ENCODE measurements at regions not wholly inside any gene's neighbourhood (a gene's known extent, or its start where the extent isn't known, plus 50 kb on each side); places are given as distances from the start of the nearest gene placed in this dataset.
"Not testable (repeated sequence)": the region's sequence is repeated elsewhere in the genome, so short reads cannot be mapped to it uniquely, and the experiment has no call there.

DNA sequence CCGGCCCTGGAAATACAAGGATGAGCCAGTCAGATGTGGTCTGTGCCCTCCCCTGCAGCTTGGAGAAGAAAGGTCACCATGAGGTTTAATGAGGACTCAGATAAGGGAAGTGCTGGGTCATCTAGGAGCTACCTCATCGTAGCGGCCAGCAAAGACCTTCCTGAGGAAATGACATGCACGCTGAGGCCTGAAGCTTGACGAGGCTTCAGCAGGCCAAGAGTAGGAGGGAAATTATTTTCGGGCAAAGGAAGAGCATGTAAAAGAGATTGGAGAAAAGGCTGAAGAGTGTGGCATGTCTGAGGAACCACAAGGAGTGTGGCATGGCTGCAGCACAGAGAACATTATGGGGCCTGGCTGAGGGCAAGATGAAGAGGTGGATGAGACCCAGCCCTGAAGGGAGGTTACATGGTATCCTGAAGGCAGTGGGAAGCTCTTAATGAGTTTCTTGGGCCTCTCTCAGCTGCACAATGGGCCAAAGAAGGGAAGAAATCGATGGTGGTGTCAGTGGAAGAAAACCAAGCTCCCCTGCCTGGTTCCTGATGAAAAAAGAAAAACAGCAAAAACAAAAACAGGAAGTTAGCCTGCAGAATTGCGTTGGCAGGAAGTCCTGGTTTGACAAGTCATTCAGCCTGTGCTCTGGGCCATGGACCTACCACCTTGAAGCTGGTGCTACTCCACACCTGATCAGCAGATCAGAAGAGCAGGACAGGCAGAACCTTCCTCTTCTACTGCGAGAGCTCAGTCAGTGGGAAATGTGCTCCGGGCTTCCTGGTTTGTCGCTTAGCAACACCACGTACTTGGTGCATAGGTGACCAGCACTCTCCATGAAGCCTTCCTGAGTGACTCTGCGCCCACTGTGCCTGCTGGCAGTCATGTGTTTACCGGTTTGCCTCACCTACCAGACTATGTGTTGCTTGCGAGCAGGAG, 134.5 kb upstream of the KLF3 start:
- H3K27ac Mint-ChIP-seq: peak overlapping the region; percentile 53 to 85
- peak in 1 of 2 donors; percentile 23 for DNase-seq (ENCODE audit: low spot score in 2 of 2)
- ATAC-seq: peak; percentile 96

DNA sequence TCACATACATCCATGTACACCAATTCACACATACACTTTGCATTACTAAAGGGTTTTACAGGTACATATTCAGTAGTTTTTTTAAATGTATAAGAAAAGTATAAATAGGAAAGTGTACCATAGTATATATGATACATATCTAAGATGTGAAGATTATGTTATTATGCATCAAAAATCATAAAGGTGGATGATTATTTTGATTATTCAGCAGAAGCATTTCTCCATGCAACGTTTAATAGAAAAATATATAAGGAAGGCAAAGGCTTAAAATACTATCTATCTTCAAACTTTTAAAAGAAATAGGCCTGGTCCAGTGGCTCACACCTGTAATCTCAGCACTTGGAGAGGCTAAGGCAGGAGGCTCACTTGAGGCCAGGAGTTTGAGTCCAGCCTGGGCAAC, 133.5 kb upstream of the KLF3 start:
- Mint-ChIP-seq H3K27ac (no peak overlapping the region), H3K36me3 (peaks cover 6 to 14% of the 10 kb centered on the region in 2 donors), H3K9me3 (peaks cover 8 to 9% of the 10 kb centered on the region in 2 donors)
- ATAC-seq (no peak), DNase-seq (ENCODE audit: low spot score in 2 of 2) (no peak)

More for the DNA sequence above, 134.5 kb upstream of the KLF3 start:
- peaks cover 8 to 9% of the 10 kb centered on the region in 2 donors for H3K9me3 Mint-ChIP-seq
- H3K36me3 Mint-ChIP-seq: peaks cover 6 to 15% of the 10 kb centered on the region in 2 donors

DNA sequence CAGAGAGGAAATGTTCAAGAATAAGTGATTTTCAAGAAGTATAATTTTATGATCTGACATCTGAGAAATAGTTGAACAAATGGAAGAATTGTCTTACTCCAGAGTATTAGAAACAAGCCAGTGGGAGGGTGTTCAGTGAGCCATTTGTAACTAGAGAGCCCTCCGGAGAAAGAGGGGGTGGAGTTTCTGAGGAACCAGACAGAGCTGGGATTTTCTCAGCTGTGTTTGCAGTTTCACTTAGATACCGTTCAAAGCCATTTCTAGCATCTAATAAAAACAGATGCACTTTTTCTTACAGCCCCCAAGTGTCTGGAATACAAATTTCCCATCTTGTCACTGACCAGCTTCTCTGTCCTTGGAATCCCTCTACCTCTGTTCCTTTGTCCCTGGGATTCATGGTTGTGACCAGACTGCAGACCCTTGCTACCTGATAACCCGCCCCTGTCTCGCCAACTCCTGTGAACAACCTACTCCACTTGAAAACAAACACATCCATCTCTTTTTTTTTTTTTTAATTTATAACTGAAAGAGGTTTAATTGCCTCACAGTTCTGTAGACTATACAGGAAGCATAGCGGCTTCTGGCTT, 132.8 kb upstream of the KLF3 start:
- Mint-ChIP-seq H3K27ac (peak overlapping the region in 1 of 2 donors; percentile 18), H3K9me3 (peaks cover 8% of the 10 kb centered on the region in 2 donors), H3K36me3 (peaks cover 6 to 9% of the 10 kb centered on the region in 2 donors)
- ATAC-seq: no peak
- no peak for DNase-seq (ENCODE audit: low spot score in 2 of 2)

DNA sequence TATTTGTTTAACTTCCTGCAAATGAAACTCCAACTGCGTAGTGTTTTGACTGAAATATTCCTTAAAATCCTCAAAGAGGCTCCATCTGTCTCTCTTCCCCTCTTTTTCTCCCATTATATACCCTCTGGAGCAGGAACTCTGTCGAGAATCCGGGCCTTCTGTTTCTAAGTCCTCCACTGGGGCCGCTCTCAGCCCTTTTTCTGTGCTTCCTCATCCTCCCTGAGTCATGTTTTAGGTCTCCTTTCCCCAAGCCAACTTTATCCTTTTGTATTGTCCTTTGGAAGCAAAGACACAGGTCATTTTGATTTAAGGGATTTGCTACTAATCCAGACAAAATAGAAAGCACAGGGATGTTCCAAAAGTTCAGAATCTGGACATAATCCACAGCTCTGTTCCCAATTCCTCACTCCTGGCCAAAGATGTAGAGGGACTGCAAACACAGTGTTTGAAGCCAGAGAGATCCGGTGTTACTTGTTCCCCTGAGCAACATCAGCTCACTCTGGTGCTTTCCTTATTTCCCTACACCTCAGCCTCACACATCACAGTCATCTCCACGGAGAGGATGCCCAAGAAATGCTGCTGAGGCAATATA, 131.0 kb upstream of the KLF3 start:
- ATAC-seq: no peak
- DNase-seq (ENCODE audit: low spot score in 2 of 2): no peak
- H3K9me3 Mint-ChIP-seq: peaks cover 4% of the 10 kb centered on the region in 2 donors
- no peak overlapping the region for H3K27ac Mint-ChIP-seq
- peaks cover 0 to 6% of the 10 kb centered on the region in 2 donors for H3K36me3 Mint-ChIP-seq

DNA sequence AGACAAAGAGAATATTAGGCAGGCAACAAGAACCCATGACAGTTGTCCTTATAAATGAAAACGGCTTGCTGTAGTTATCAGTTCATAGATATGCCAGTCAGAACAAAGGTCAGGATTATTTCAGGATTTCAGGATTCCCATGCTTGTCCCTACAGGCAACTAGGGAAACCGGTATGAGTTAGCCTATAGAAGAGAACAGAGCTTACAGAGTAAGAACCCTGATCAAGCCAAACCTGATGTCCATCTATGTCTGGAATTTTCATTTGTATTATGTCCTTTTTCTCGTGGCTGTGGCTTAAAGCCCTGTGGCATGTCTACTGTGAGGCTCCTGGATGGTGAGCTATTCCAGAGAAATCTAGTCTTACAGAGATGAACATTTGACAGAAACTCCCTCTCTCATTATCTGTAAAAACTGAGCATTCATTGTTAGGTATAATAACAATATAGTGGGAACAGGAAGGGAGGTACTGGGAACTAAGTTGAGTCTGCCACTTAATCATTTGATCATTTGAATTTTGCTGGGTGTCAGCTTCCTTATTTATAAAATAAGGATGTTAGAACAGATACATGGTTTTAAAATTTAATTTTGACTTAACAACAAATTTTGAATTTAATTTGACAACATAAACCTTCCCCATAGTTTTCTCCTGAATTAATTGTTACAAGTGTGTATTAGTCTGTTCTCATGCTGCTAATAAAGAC, 129.5 kb upstream of the KLF3 start:
- no peak for DNase-seq (ENCODE audit: low spot score in 2 of 2)
- Mint-ChIP-seq H3K9me3 (no peaks in the 10 kb centered on the region), H3K36me3 (no peaks in the 10 kb centered on the region), H3K27ac (no peak overlapping the region)
- ATAC-seq: no peak

DNA sequence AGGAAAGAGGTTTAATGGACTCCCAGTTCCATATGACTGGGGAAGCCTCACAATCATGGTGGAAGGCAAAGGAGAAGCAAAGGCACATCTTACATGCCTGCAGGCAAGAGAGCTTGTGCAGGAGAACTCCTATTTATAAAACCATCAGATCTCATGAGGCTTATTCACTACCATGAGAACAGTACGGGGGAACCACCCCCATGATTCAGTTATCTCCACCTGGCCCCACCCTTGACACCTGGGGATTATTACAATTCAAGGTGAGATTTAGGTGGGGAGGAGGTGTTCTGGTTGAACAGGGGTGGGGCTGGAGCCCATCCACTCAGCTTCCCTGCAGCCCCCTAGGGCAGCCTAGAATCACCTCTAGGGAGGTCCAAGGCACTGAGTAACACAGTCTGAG, 128.9 kb upstream of the KLF3 start:
- H3K27ac Mint-ChIP-seq; ATAC-seq; H3K36me3 Mint-ChIP-seq; H3K9me3 Mint-ChIP-seq; DNase-seq (ENCODE audit: low spot score in 2 of 2): not testable (repeated sequence)

DNA sequence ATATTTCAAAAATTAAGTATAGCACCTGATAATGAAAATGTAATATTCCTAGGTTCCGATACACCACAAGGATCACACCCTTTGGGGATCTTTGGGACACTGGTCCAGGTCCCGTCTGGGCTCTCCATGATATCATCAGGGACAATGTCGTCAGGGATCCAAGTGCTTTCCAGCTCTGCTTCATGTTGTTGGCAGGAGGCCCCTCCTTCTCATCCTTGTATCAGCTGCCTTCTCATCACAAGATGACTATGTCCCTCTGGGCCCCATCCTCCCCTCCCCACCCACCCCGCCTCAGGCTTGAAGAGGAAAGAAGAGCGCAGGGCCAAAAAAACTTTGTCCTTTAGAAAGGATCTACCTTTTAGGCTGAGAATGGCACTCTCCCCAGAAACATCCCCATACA, 128.3 kb upstream of the KLF3 start:
- DNase-seq (ENCODE audit: low spot score in 2 of 2) (no peak), ATAC-seq (no peak)
- Mint-ChIP-seq H3K36me3 (no peaks in the 10 kb centered on the region), H3K9me3 (no peaks in the 10 kb centered on the region), H3K27ac (no peak overlapping the region)

DNA sequence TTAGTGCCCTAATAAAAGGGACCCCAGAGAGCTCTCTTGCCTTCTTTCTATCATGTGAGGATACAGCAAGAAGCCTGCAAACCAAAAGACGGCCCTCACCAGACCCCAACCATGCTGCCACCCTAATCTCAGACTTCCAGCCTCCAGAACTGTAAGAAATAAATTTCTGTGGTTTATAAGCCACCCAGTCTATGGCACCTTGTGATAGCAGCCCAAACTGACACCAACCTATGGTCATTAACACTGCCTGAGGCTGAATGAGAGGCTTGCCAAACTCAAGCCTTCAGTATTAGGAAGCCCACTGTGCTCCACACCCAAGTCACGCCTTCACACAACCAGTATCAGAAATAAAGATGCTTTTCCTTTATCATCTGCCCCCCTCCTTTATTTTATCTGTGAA, 127.3 kb upstream of the KLF3 start:
- H3K36me3 Mint-ChIP-seq: no peaks in the 10 kb centered on the region
- DNase-seq (ENCODE audit: low spot score in 2 of 2) (no peak), ATAC-seq (no peak)
- no peaks in the 10 kb centered on the region for H3K9me3 Mint-ChIP-seq
- no peak overlapping the region for H3K27ac Mint-ChIP-seq

DNA sequence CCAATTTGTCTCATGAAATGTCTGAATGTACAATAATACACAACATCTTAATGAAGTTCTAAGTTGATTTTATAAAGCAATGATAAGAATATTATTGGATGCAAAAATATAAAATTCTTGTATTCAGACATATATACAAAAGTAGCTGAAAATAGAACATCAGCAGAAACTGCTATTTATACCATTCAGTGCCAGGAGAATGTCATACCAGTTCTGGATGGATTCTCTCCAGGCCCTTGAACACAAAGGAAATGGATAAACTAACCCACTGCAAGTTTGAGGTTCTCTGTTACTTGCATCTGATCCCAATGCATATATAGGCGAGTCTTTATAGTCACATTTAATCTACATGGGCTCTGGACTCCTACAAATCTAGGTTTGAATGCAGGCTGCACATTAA, 126.3 kb upstream of the KLF3 start:
- ATAC-seq (no peak), DNase-seq (ENCODE audit: low spot score in 2 of 2) (no peak)
- H3K9me3 Mint-ChIP-seq: no peaks in the 10 kb centered on the region
- H3K36me3 Mint-ChIP-seq: no peaks in the 10 kb centered on the region
- H3K27ac Mint-ChIP-seq: no peak overlapping the region

DNA sequence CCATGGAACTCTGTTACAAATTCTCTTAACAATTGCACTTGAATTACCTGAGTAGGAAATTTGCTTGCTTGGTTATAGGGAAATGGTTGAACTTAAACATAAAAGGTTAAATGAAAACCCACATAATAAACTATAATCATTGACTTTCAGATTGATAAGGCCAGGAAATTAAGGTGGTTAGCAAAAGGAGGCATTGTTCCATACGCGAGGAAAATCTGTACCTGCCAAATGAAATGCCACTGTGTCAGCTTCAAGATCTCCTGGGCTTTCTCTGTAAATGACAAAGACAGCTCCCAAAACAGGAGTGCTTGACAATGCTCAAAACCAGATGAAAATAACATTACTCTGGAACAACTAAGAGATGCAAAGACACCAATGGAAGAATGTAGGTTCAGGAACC, 125.5 kb upstream of the KLF3 start:
- H3K9me3 Mint-ChIP-seq: no peaks in the 10 kb centered on the region
- H3K36me3 Mint-ChIP-seq: no peaks in the 10 kb centered on the region
- DNase-seq (ENCODE audit: low spot score in 2 of 2): no peak
- H3K27ac Mint-ChIP-seq: no peak overlapping the region
- ATAC-seq: no peak

DNA sequence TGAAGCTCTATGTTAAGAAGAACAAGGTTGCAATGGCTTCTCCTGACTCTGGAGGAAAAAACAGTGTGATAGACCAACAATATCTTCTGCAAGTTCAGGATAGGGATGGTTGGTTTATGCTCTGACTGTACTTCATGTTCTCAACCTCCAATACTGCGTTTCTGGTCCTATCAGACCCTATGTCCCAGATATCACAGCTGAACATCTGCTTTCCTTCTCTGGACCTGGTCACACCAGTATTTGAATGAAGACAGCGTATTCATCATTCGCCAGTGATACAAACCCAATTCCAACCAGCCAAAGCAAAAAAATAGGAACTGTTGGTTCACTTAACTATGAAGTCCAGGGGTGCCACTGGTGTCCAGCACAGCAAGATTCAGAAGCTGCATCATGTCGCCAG, 124.5 kb upstream of the KLF3 start:
- Mint-ChIP-seq H3K9me3 (no peaks in the 10 kb centered on the region), H3K27ac (no peak overlapping the region), H3K36me3 (no peaks in the 10 kb centered on the region)
- ATAC-seq: no peak
- DNase-seq (ENCODE audit: low spot score in 2 of 2): no peak

DNA sequence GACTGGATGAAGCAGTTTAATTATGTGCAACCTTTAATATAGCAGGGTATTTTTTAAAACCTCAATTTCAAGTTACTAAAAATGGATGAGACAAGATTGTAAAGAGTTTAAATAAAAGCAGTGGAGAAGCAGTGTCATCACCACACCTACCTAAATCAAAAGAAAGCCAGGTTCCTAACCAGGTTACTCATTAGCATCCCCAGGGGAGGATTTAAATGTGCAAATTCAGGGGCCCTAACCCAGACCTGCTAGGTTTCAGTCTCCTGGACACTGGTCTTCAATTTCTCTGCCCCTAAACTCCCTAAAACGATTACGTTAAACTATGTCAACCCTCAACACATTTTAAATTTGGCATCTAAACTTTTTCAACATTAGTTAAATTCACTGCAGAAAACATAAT, 116.9 kb upstream of the KLF3 start:
- H3K27ac Mint-ChIP-seq: no peak overlapping the region
- ATAC-seq (no peak), DNase-seq (ENCODE audit: low spot score in 2 of 2) (no peak)
- H3K36me3 Mint-ChIP-seq: peaks cover 0 to 6% of the 10 kb centered on the region in 2 donors
- H3K9me3 Mint-ChIP-seq: no peaks in the 10 kb centered on the region

DNA sequence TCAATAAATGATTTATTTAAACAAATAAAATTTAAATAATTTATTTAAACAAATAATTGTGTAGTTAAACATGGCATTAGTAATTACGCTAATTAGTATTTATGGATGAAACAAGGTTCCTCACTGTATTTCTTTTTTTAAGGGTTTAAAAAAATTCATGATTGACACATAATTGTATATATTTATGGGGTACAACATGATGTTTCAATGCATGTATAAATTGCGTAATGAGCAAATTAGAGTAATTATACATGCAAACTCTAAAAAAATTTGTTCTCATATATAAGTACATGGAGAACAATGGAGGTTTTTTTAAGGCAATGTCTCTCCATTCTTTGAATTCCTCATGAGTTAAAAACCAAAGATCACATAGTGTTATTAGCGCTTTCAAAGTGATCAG, 115.7 kb upstream of the KLF3 start:
- no peak for DNase-seq (ENCODE audit: low spot score in 2 of 2)
- no peak overlapping the region for H3K27ac Mint-ChIP-seq
- ATAC-seq: no peak
- H3K36me3 Mint-ChIP-seq: peaks cover 0 to 6% of the 10 kb centered on the region in 2 donors
- H3K9me3 Mint-ChIP-seq: no peaks in the 10 kb centered on the region

DNA sequence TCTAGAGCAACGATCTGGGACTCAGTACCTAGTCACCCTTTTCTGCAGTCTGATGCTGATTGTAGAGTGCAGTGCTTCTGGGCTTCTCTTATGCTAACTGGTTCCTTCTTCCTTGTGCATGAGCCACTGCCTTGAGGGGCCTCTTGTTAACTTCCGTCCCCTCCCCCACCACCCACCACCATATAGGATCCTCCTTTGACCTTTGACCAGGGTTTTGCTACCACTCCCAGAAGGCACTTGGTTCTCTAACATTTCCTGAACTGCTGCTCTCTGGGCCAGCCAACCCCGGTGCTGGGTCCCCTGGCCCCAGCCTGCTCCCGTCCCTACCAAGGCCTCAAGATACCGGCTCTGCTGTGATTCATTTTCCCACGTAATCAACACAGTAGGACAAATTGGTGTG, 104.6 kb upstream of the KLF3 start:
- H3K9me3 Mint-ChIP-seq: peaks cover 5 to 13% of the 10 kb centered on the region in 2 donors
- H3K36me3 Mint-ChIP-seq: peaks cover 0 to 10% of the 10 kb centered on the region in 2 donors
- DNase-seq (ENCODE audit: low spot score in 2 of 2): no peak
- H3K27ac Mint-ChIP-seq: no peak overlapping the region
- ATAC-seq: no peak

DNA sequence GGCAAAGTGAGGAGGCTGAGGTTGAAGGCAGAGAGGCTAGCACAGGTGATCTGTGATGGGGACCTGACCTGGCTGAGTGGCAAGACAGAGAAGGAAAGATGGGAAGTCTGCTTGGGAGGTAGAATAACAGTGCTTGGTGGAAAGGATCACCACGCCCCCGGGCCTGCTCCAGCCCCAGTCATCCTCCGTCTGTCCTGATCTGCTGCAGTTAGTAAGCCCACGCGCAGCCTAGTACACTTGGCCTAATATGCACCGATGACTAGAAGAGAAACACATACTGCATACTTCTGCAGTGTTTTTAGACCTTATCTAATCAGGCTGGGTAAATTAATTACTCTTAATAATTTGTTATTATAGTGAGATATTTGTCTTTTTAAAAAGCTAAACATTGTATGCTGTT, 103.7 kb upstream of the KLF3 start:
- peaks cover 0 to 10% of the 10 kb centered on the region in 2 donors for H3K36me3 Mint-ChIP-seq
- DNase-seq (ENCODE audit: low spot score in 2 of 2): no peak

DNA sequence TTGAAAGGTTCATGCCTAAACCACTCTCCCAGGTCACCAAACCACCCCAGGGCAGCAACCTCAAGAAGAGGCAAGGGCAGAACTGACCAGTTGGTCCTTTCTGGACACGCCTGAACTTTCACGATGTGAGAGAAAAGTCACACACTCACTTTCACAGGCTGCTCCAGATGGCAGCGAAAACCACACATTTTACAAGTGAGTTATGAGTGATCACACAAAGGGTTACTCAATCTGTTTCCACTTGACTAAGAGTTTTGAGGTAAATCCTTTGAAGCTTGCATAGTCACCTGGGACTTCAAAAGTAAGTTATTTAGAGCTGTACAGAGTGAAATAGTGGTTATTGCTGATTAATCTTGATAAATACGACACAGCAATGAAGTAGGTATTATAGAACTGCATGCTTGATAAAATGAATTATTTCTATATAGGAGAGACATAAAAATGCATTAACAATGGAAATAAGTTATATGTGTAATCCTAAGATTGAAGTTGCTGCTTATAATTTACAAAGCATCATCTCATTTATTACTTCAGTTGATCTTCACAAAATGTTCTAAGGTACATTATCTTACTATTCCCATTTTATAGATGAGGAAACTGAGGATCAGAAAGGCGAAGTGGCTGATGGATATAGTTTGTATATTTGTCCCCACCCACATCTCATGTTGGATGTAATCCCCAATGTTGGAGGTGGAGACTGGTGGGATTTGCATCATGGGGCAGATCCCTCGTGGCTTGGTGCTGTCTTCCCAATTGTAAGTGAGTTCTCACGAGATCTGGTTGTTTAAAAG, 103.0 kb upstream of the KLF3 start:
- peak overlapping the region in 1 of 2 donors; percentile 48 for H3K27ac Mint-ChIP-seq
- ATAC-seq: peak; percentile 95 to 99
- peak in 1 of 2 donors; percentile 22 for DNase-seq (ENCODE audit: low spot score in 2 of 2)
- peaks cover 0 to 4% of the 10 kb centered on the region in 2 donors for H3K36me3 Mint-ChIP-seq
- peaks cover 5% of the 10 kb centered on the region in 2 donors for H3K9me3 Mint-ChIP-seq

More for the DNA sequence above, 103.7 kb upstream of the KLF3 start:
- peak in 1 of 2 donors; percentile 27 for ATAC-seq
- Mint-ChIP-seq H3K9me3 (peaks cover 5 to 12% of the 10 kb centered on the region in 2 donors), H3K27ac (no peak overlapping the region)
